LoVo (cell line): ENCODE measurements at regions not wholly inside any gene's neighbourhood (a gene's known extent, or its start where the extent isn't known, plus 50 kb on each side); places are given as distances from the start of the nearest gene placed in this dataset.

Experiments
- DNase-seq: peaks from one replicate; pipeline ENCODE4 v3.0.0-alpha.2; 2016; ENCODE audit warnings: low spot score

DNA sequence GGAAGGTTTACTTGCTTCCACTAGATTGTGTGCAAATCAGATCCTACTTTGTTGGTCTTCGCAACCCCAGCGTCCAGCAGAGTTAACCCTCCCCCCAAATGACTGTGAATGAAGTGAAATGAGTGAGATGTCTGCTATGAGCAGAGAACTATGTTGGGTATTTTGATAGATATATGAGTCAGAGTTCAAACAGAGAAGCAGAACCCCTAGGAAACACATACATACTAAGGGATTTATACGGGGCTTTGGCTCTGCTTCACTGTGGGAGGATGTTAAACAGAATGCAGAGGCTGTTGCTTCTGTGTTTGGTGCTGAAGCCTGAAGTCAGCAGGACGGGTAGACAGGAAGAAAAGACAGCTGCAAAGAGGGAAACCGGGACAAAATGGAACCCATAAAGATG lies 197.0 kb downstream of the MZT1 start:
- DNase-seq, result no peak

GRCh38 chr13:72527333-72527732 lies 200.1 kb downstream of the MZT1 start:
- no peak for DNase-seq

DNA sequence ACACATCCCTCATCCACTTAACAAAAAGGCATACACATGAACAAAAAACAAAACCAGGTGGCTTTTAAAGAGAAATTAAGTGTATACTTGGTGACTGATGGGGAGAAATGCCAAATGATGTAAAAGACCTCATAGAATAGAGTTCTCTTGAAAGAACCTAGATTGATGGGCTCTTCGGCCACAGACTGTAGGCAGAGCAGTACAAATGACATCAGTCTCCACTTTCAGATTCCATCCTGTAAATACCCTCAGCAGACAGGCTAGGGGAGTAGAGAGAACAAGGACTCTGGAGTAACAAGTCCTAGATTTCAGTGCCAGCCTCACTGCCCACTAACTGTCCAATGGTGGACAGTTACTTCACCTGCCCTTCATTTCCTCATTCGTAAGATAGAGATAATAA lies 203.8 kb downstream of the MZT1 start:
- DNase-seq, result no peak

DNA sequence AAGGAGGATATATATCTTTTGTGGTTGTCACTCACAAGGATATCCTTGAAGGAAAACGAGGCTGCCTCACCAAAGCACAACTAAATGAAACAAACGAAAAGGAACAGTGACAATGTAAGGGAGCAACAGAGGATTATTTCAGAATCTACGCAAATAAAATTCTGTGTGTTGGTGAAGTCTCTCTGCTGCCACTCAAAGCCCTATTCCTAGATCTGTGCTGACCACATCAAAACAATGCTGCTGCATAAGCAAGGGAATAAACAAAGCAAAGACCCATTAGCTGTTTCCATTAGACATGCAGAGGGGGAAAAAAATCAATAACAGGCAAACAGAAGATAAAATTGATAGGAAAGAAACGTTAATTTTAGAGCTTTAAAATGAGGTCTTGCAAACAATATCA lies 204.4 kb downstream of the MZT1 start:
- no peak for DNase-seq

DNA sequence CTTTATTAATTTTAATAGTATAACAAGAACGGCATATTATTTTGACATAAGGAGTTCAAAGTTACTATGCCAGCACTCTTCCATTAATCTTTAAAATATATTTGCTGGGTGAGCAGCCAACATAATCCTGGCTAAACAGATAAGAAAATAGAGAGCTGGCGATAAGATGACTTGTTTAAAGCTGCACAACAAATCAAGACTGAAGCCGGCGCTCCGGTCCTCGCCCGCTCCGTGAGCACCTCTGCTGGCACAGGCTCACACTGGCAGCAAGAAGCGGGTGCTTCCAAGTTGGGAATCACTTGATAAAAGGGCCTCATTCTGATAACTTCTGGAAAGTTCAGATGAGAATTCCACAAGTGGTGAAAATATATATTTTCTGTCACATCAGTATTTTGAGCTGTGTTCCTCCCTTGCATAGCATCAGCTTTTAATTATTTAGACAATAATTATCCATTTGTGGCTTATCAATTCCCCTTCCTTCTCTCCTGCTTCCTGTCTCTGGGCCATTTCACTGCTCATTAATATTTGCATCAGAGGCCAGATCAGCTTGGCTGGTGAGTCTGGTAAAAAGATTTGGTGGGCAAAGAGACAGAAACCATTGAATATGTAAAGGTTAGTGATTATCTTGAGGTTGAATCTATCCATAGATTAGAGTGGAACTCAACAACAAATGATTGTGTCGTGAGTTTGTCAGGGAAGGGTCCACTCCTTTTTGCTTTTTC lies 205.3 kb downstream of the MZT1 start:
- DNase-seq, result no peak

- no peak for DNase-seq
Measured at GRCh38 chr13:72514146-72514545, 213.3 kb downstream of the MZT1 start.

DNA sequence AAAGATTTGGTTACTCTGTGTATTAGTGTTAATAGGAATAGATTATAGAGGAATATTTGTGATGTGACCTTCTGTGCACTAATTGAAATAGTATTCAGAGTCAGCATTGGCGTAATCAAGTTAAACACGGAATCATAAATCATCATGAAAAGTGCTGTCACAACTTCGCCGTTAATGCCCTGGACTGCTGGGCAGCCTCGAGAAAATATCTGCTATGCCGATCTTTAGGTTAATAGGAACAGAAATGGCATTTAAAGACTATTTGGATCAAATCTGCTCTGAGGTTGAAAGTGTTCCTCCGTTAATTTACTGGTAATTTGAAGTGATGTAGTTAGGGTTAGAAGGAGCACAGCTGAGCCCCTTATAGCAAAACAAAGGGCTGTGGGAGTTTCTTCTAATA lies 219.0 kb downstream of the MZT1 start:
- no peak for DNase-seq

DNA sequence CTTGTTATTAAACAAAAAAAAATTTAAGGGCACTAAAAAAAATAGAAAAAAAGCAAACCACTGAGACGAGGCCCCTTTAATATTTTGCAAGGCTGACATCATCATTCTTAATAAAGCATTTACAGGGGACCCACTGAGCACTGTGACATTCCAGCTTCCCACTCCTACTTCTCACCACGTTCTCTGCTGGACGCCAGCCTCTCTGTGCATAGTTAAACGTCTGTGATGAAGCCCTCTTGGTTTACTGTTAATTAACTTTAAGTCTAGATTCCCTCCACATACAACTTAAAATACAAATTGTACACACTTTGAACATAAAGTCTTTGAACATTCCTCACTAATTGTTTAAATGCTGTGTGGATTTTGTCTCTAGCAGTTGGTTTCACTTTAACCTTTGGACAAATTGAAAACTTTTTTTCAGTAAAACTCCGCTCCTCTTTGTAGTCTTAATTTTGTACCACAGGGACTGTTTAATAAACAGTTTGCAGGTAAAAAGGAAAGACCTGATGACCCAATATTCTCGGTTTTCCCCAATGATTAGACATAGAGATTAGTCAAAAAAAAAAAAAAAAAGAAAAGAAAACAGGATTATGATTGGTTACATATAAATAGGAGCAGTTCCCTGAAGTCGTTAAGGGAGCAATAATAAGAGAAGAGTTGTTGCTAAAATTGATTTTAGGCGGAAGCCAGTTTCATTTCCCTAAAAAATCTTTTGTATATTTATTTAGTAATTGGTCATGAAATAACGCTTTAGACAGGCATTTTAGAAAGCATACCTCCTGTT lies 219.8 kb downstream of the MZT1 start:
- DNase-seq, result no peak

GRCh38 chr13:72506706-72507105 lies 220.7 kb downstream of the MZT1 start:
- DNase-seq, result no peak

DNA sequence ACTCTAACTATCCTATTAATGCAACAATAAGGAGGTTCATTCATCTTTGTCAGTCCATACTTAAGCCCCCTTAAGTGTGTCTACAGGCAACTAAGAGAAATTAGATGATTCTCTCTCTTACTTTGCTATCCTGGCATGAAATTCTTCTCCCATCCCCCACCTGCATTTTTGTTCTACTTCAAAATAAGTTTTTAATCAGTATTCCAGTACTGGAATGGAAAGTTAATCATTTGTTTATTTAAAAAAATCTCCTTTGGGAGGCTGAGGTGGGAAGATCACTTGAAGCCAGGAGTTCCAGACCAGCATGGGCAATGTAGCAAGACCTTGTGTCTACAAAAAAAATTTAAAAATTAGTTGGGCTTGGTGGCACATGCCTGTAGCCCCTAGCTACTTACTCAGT lies 222.1 kb downstream of the MZT1 start:
- no peak for DNase-seq

DNA sequence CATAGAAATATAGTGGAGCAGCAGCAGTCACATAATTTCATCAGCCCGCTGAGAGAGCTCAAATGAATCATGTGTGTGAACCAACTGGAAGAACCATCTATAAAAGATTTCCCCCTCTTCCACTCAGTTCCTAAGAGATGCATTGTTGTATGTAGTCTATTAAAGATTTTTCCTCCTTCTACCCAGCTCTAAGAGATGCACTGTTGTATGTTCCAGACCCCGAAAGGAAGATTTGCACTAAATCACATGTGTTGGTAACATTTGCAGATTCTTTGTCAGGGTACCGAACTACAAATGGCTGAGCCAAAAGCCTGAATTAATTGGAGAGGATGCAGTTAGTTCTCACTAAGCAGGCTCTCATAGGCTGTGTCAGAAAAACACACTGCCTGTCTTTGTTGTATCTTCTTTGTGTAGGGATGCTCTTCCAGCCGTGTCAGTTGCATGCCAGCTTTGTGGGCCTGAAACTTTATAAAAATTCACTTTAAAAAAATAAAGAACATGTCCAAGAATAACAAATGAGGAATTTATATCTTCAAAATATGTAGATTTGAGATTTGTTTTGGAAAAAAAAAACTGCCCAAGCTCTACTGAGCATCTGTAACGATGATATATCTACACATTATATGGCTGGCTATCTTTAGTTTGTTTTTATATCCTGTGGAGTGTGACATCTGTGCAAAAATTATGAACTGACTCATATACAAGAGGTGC lies 223.1 kb downstream of the MZT1 start:
- no peak for DNase-seq

GRCh38 chr13:72500851-72501250 lies 226.6 kb downstream of the MZT1 start:
- DNase-seq, result no peak

- no peak for DNase-seq
Measured at GRCh38 chr13:72495681-72496080, 231.7 kb downstream of the MZT1 start.

DNA sequence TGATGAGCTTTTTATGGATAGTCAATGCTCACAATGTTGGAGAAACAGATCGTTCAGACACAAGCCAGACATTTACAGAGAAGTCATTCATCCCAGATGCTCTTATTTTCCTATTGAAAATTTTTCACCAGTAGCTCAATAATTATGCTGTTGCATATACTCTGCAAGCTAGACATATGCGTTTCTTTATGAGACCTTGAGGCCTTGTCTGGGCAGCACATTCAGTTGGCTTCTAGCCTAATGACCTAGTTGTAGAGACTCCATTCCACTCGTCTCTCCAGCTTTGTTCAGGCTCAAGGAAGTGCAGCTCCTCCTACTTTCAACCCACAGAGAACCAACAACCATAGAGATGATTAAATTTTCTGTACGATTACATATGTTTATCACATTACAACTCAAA lies 237.7 kb downstream of the MZT1 start:
- no peak for DNase-seq

DNA sequence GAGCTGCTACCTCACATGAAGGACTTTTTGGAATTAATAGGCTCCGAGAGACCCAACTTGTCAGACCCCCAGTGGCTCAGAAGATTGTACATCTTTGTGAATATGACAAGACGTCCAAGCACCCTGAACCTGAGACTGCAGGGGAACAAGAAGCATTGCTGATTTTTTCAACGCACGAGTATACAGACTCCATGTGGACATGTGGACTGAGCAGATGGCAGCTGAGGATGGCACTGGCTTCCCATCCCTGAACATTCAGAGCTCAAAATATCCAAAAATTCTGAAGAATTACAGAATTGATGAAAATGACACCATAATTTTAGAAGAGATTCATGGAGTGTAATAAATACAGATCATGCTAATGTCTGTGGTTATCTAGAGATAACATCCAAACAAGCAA lies 254.1 kb downstream of the MZT1 start:
- DNase-seq, result no peak

DNA sequence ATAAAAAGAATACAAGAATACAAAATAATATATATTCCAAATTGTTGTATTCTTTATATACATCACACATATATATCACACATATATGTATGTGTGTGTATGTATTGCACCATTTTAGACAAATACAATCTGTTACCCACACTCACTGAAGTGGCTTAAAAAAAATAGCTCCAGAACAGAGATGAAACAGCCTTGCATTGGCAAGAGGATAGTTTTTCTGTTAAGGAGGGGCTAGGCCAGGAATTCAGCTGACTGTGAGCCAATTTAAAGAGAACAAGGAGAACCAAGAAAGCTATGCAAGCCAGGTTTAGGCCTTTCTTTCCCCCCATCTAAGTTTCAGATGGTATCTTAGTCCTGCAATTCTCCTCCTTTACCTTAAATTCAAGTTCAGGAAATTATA lies 257.5 kb downstream of the MZT1 start:
- DNase-seq, result no peak

GRCh38 chr13:72463561-72463960 lies 263.9 kb downstream of the MZT1 start:
- DNase-seq, result no peak

GRCh38 chr13:72462726-72463125 lies 264.7 kb downstream of the MZT1 start:
- DNase-seq, result no peak

DNA sequence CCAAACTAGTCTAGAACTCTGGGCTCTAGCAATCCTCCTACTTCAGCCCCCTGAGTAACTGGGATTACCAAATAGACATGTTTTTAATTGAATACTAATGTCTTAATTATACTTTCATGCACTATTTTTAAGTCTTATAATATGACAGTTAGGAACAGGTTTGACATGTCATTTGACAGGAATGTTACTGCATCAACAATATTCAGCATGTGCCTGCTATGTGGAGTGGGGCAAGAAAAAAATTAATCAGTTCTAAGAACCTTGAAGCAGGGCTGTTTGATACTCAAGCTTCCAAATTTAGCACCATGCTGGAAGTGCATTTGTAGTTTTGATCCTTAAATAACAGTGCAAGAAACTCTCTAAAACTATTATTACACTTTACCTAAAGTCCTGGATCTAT lies 265.3 kb downstream of the MZT1 start:
- DNase-seq, result no peak

DNA sequence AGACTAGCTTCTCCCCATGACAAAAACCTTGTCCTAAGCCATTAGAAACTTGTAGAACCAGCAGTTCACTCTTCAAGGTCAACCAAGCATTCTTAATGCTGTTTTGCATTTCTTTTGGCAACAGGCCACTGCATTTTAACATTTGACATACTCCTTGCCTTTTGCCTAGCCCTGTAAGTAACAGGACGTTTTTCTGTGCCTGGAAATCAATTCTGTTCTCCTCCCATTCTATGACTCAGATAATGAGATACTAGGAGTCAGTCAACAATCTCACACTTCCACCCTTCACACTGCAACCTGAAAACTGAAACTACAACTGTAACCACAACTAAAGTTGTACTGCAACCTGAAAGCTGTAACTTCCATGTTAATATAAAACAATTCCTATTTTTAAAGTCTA lies 268.7 kb downstream of the MZT1 start:
- no peak for DNase-seq

DNA sequence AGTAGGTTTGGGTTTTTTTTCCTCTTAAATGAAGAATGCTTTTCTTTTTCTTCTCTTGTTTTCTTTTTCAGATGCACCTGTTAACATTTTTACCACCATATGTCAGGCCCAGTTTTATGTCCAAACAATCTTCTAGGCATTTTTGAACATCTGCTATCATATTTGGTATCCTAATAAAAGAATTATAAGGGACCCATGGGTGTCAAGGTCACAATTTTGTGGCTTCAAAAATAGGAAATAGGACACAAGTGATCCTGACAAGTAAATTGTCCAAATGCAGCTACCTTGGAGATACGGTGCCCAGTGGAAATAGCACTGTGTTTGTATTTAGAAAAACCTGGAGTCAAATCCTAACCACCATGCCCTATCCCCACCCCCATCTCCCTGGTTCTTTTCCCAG lies 270.3 kb downstream of the MZT1 start:
- no peak for DNase-seq

GRCh38 chr13:72456486-72456885 lies 270.9 kb downstream of the MZT1 start:
- DNase-seq, result no peak

DNA sequence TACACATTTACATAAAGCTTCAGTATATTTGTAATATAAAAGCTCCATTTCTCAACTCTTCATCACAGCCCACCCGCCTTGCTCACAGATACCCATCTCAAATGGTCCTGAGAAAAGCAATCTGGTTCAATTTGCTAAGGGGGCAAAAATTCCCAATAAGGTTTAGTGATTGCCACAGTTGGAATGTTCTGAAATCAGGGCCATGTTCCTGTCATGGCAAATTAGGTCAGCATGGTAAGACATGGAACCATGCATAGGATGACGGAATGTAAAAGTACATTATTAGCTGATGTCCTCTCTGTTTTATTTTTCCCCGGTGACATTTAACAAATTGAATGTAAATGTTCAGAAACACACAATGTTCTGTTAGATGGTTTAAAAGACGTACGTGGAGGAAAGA lies 274.3 kb downstream of the MZT1 start:
- no peak for DNase-seq
